Esophagus (tissue), 2 donors: ENCODE measurements at regions not wholly inside any gene's neighbourhood (a gene's known extent, or its start where the extent isn't known, plus 50 kb on each side); places are given as distances from the start of the nearest gene placed in this dataset.

Experiments
- H3K27ac ChIP-seq, 2 donors: one replicate each; pipeline ENCODE4 v1.5.1; 2013; ENCODE audit warnings: low read depth in 2 of 2, mild to moderate bottlenecking in 2 of 2, inconsistent platforms in 1 of 2, low read length in 1 of 2, moderate library complexity in 1 of 2
- H3K27me3 ChIP-seq, 2 donors: one replicate each; pipeline ENCODE4 v1.6.1; 2013; ENCODE audit warnings: low read length in 2 of 2, control low read depth in 1 of 2, mild to moderate bottlenecking in 1 of 2; ENCODE audit not compliant: insufficient read depth in 2 of 2, control insufficient read depth in 1 of 2
- H3K36me3 ChIP-seq, 2 donors: one replicate each; pipeline ENCODE4 v1.6.1; 2013; ENCODE audit warnings: low read length in 1 of 2; ENCODE audit not compliant: control insufficient read depth in 2 of 2, insufficient read depth in 2 of 2
- H3K4me1 ChIP-seq, 2 donors: one replicate each; pipeline ENCODE4 v1.6.1; 2013; ENCODE audit warnings: low read length in 1 of 2; ENCODE audit not compliant: control insufficient read depth in 2 of 2, insufficient read depth in 2 of 2
- H3K4me3 ChIP-seq, 2 donors: one replicate each; pipeline ENCODE4 v1.5.1; 2013; ENCODE audit warnings: low read length in 2 of 2, mild to moderate bottlenecking in 2 of 2, low read depth in 1 of 2, moderate library complexity in 1 of 2
- H3K9me3 ChIP-seq, 2 donors: one replicate each; pipeline ENCODE4 v1.6.1; 2013; ENCODE audit warnings: mild to moderate bottlenecking in 2 of 2, low read depth in 1 of 2, low read length in 1 of 2, moderate library complexity in 1 of 2; ENCODE audit not compliant: control insufficient read depth in 2 of 2, insufficient read depth in 1 of 2
- WGBS, 2 donors: extraction: QIAGEN DNeasy Blood & Tissue Kit; methylation state at CpG; one replicate each; pipeline ENCODE4 v1.1.7; 2013; 5-methylcytosine and 5-hydroxymethylcytosine counted together
- donor health status: healthy with polysubstance abuse.
- donor health status: Bipolar disorder and iron deficiency.

- no peaks in the 10 kb centered on the region for H3K9me3 ChIP-seq
- H3K27ac ChIP-seq, result no peak overlapping the region
- H3K36me3 ChIP-seq, result no peaks in the 10 kb centered on the region
- no peaks in the 10 kb centered on the region for H3K4me1 ChIP-seq
- WGBS, 2 donors, result 50 to 90% methylated on average over 1 of the region's 1 CpG
- H3K4me3 ChIP-seq, result no peak overlapping the region
- H3K27me3 ChIP-seq, result no peaks in the 10 kb centered on the region
Measured at GRCh38 chrX:20803971-20804370, 537.3 kb upstream of the RPS6KA3 start.

- H3K27me3 ChIP-seq, result no peaks in the 10 kb centered on the region
- WGBS, 2 donors, result 62 to 63% methylated on average over 1 of the region's 1 CpG
Measured at GRCh38 chrX:20802036-20802435, 535.3 kb upstream of the RPS6KA3 start.

GRCh38 chrX:20796450-20796849 is 529.7 kb upstream of the RPS6KA3 start:
- Histone ChIP-seq H3K4me3 (no peak overlapping the region), H3K9me3 (no peaks in the 10 kb centered on the region), H3K27me3 (no peaks in the 10 kb centered on the region), H3K27ac (no peak overlapping the region), H3K4me1 (no peaks in the 10 kb centered on the region), H3K36me3 (no peaks in the 10 kb centered on the region)
- WGBS, 2 donors, result 76 to 80% methylated on average over 2 of the region's 2 CpGs

More at GRCh38 chrX:20802036-20802435, 535.3 kb upstream of the RPS6KA3 start:
- Histone ChIP-seq H3K36me3 (no peaks in the 10 kb centered on the region), H3K9me3 (no peaks in the 10 kb centered on the region), H3K27ac (no peak overlapping the region), H3K4me1 (no peaks in the 10 kb centered on the region), H3K4me3 (no peak overlapping the region)

GRCh38 chrX:20789103-20789502 is 522.4 kb upstream of the RPS6KA3 start:
- no peak overlapping the region for H3K27ac ChIP-seq
- H3K4me1 ChIP-seq, result no peaks in the 10 kb centered on the region
- H3K4me3 ChIP-seq, result no peak overlapping the region
- H3K36me3 ChIP-seq, result no peaks in the 10 kb centered on the region
- 60 to 84% methylated on average over 3 of the region's 3 CpGs for whole genome bisulfite sequencing, 2 donors
- H3K27me3 ChIP-seq, result no peaks in the 10 kb centered on the region
- no peaks in the 10 kb centered on the region for H3K9me3 ChIP-seq

- Histone ChIP-seq H3K27me3 (no peaks in the 10 kb centered on the region), H3K27ac (no peak overlapping the region), H3K4me3 (no peak overlapping the region), H3K36me3 (no peaks in the 10 kb centered on the region), H3K4me1 (no peaks in the 10 kb centered on the region), H3K9me3 (no peaks in the 10 kb centered on the region)
- 38 to 63% methylated on average over 2 of the region's 2 CpGs for WGBS, 2 donors
Measured at GRCh38 chrX:20767346-20767745, 500.6 kb upstream of the RPS6KA3 start.

GRCh38 chrX:20756585-20756984 is 489.9 kb upstream of the RPS6KA3 start:
- WGBS, 2 donors, result 90 to 100% methylated on average over 1 of the region's 1 CpG
- H3K4me1 ChIP-seq, result no peaks in the 10 kb centered on the region
- no peak overlapping the region for H3K4me3 ChIP-seq
- no peaks in the 10 kb centered on the region for H3K9me3 ChIP-seq
- H3K36me3 ChIP-seq, result no peaks in the 10 kb centered on the region
- H3K27me3 ChIP-seq, result no peaks in the 10 kb centered on the region
- no peak overlapping the region for H3K27ac ChIP-seq

GRCh38 chrX:20753076-20753475 is 486.4 kb upstream of the RPS6KA3 start:
- no peaks in the 10 kb centered on the region for H3K9me3 ChIP-seq

GRCh38 chrX:20746690-20747089 is 480.0 kb upstream of the RPS6KA3 start:
- H3K27me3 ChIP-seq, result no peaks in the 10 kb centered on the region
- no peaks in the 10 kb centered on the region for H3K36me3 ChIP-seq
- H3K4me3 ChIP-seq, result no peak overlapping the region
- H3K4me1 ChIP-seq, result no peaks in the 10 kb centered on the region
- no peak overlapping the region for H3K27ac ChIP-seq
- no peaks in the 10 kb centered on the region for H3K9me3 ChIP-seq
- 86 to 95% methylated on average over 1 of the region's 1 CpG for WGBS, 2 donors

More at GRCh38 chrX:20753076-20753475, 486.4 kb upstream of the RPS6KA3 start:
- Histone ChIP-seq H3K27me3 (no peaks in the 10 kb centered on the region), H3K4me1 (no peaks in the 10 kb centered on the region), H3K36me3 (no peaks in the 10 kb centered on the region), H3K27ac (no peak overlapping the region), H3K4me3 (no peak overlapping the region)
- 66 to 73% methylated on average over 3 of the region's 3 CpGs for WGBS, 2 donors

- Histone ChIP-seq H3K4me3 (no peak overlapping the region), H3K9me3 (no peaks in the 10 kb centered on the region), H3K36me3 (no peaks in the 10 kb centered on the region), H3K27me3 (no peaks in the 10 kb centered on the region), H3K4me1 (no peaks in the 10 kb centered on the region), H3K27ac (no peak overlapping the region)
- 40 to 54% methylated on average over 2 of the region's 2 CpGs for WGBS, 2 donors
Measured at GRCh38 chrX:20743046-20743445, 476.3 kb upstream of the RPS6KA3 start.

- Histone ChIP-seq H3K36me3 (no peaks in the 10 kb centered on the region), H3K4me1 (no peaks in the 10 kb centered on the region), H3K4me3 (no peak overlapping the region), H3K27ac (no peak overlapping the region), H3K9me3 (no peaks in the 10 kb centered on the region), H3K27me3 (no peaks in the 10 kb centered on the region)
- 18 to 46% methylated on average over 3 of the region's 3 CpGs for WGBS, 2 donors
Measured at GRCh38 chrX:20742106-20742505, 475.4 kb upstream of the RPS6KA3 start.
